Gastroesophageal sphincter (tissue), 3 donors: ENCODE measurements at regions not wholly inside any gene's neighbourhood (a gene's known extent, or its start where the extent isn't known, plus 50 kb on each side); places are given as distances from the start of the nearest gene placed in this dataset.

Experiments
- CTCF ChIP-seq, 4 experiments: fragments of 200-600 bp in 2 of 4; fragments of 450-650 bp in 2 of 4; sonication (generic) in 1 of 4; IDR thresholded peaks; one replicate each; pipeline ENCODE4 v1.5.1; 2017 to 2019; ENCODE audit warnings: antibody characterized with exemption in 4 of 4, mild to moderate bottlenecking in 2 of 4, moderate library complexity in 2 of 4
- EP300 ChIP-seq: sonication (generic); formaldehyde crosslinking; IDR thresholded peaks from one replicate; pipeline ENCODE4 v1.6.1; 2017; ENCODE audit warnings: antibody characterized with exemption, mild to moderate bottlenecking
- POLR2A ChIP-seq, 2 donors: fragments of 450-650 bp; IDR thresholded peaks; one replicate each; pipeline ENCODE4 v1.6.1; 2017; ENCODE audit warnings: antibody characterized with exemption in 2 of 2, mild to moderate bottlenecking in 2 of 2, moderate library complexity in 1 of 2

- TF ChIP-seq POLR2A (IDR thresholded peaks at IDR 0.05) (no peak), CTCF (IDR thresholded peaks at IDR 0.05) (no peak), EP300 (no peak)
Observed at GRCh38 chr11:23755769-23756168, 741.1 kb upstream of the LUZP2 start.
